HEK293 (cell line): ENCODE measurements at regions not wholly inside any gene's neighbourhood (a gene's known extent, or its start where the extent isn't known, plus 50 kb on each side); places are given as distances from the start of the nearest gene placed in this dataset.

ENCODE experiments used
- CTCF ChIA-PET: fragments of 350-600 bp; formaldehyde crosslinking; extraction: SDS; loops from one replicate; lab custom pipeline; 2021; ENCODE audit warnings: antibody characterized with exemption; lab: Yijun Ruan, JAX
- POLR2A ChIA-PET: fragments of 300-600 bp; formaldehyde crosslinking; extraction: SDS; loops from one replicate; lab custom pipeline; 2020; ENCODE audit warnings: antibody characterized with exemption, inconsistent platforms; lab: Yijun Ruan, JAX
- H3K27ac ChIP-seq: fragments of 200-500 bp; sonication (Bioruptor generic); 2 replicates; pipeline ENCODE4 v1.5.1; 2014; ENCODE audit warnings: low read depth, low read length, control low read depth, inconsistent platforms; ENCODE audit errors: extremely low read depth
- H3K36me3 ChIP-seq, 2 experiments: fragments of 200-500 bp in 1 of 2; sonication (Bioruptor generic) in 1 of 2; 1 replicate in 1 of 2; 2 replicates in 1 of 2; pipeline ENCODE4 v1.5.1; 2014 to 2017; ENCODE audit warnings: inconsistent platforms in 2 of 2, low read length in 2 of 2; ENCODE audit not compliant: control insufficient read depth in 2 of 2, insufficient read depth in 1 of 2
- H3K4me1 ChIP-seq: fragments of 200-500 bp; sonication (Bioruptor generic); 2 replicates; pipeline ENCODE4 v1.5.1; 2014; ENCODE audit warnings: mild to moderate bottlenecking, low read length, inconsistent platforms; ENCODE audit not compliant: control insufficient read depth, insufficient read depth
- H3K4me3 ChIP-seq: 2 replicates; pipeline ENCODE4 v1.5.1; 2011; ENCODE audit warnings: low read depth, mild to moderate bottlenecking, control low read depth, low read length, moderate library complexity
- H3K9me3 ChIP-seq: fragments of 200-500 bp; sonication (Bioruptor generic); 2 replicates; pipeline ENCODE4 v1.5.1; 2014; ENCODE audit warnings: low read depth, low read length, inconsistent platforms; ENCODE audit not compliant: control insufficient read depth, insufficient read depth
- BCL11A ChIP-seq: fragments of 450-650 bp; formaldehyde crosslinking; IDR thresholded peaks from 2 replicates; pipeline ENCODE4 v1.5.1; 2016; ENCODE audit warnings: low read depth, missing biosample characterization, missing genetic modification characterization
- EGR2 ChIP-seq: fragments of 450-650 bp; formaldehyde crosslinking; IDR thresholded peaks from 2 replicates; pipeline ENCODE4 v1.5.1; 2016; ENCODE audit warnings: low read depth, missing biosample characterization, missing genetic modification characterization
- SALL2 ChIP-seq: fragments of 450-650 bp; formaldehyde crosslinking; IDR thresholded peaks from 2 replicates; pipeline ENCODE4 v1.5.0; 2017; ENCODE audit warnings: missing biosample characterization, mild to moderate bottlenecking, missing genetic modification characterization, borderline replicate concordance
- SCRT1 ChIP-seq: fragments of 450-650 bp; formaldehyde crosslinking; IDR thresholded peaks from 2 replicates; pipeline ENCODE4 v1.5.1; 2016; ENCODE audit warnings: missing biosample characterization, missing genetic modification characterization, borderline replicate concordance
- SP3 ChIP-seq: fragments of 450-650 bp; formaldehyde crosslinking; IDR thresholded peaks from 2 replicates; pipeline ENCODE4 v1.5.1; 2016; ENCODE audit warnings: missing biosample characterization, missing genetic modification characterization
- YY1 ChIP-seq: fragments of 450-650 bp; formaldehyde crosslinking; IDR thresholded peaks from 2 replicates; pipeline ENCODE4 v1.5.1; 2018; ENCODE audit warnings: missing biosample characterization, missing genetic modification characterization
- YY2 ChIP-seq: fragments of 450-650 bp; formaldehyde crosslinking; IDR thresholded peaks from 2 replicates; pipeline ENCODE4 v1.5.1; 2016; ENCODE audit warnings: missing biosample characterization, missing genetic modification characterization
- ZBTB7A ChIP-seq: fragments of 450-650 bp; formaldehyde crosslinking; IDR thresholded peaks from 2 replicates; pipeline ENCODE4 v1.5.1; 2016; ENCODE audit warnings: low read depth, missing biosample characterization, missing genetic modification characterization
- ZFHX2 ChIP-seq: fragments of 450-650 bp; formaldehyde crosslinking; conservative IDR thresholded peaks from 2 replicates; pipeline ENCODE4 v1.5.1; 2016; ENCODE audit warnings: missing biosample characterization, missing genetic modification characterization
- ZFP41 ChIP-seq: fragments of 450-650 bp; formaldehyde crosslinking; IDR thresholded peaks from 2 replicates; pipeline ENCODE4 v1.5.1; 2016; ENCODE audit warnings: missing biosample characterization, missing genetic modification characterization, borderline replicate concordance
- ZFP69B ChIP-seq: fragments of 450-650 bp; formaldehyde crosslinking; IDR thresholded peaks from 2 replicates; pipeline ENCODE4 v1.5.1; 2016; ENCODE audit warnings: missing biosample characterization, missing genetic modification characterization
- ZNF132 ChIP-seq: fragments of 450-650 bp; formaldehyde crosslinking; IDR thresholded peaks from 2 replicates; pipeline ENCODE4 v1.5.1; 2017; ENCODE audit warnings: missing biosample characterization, missing genetic modification characterization, borderline replicate concordance
- ZNF174 ChIP-seq: fragments of 450-650 bp; formaldehyde crosslinking; IDR thresholded peaks from 2 replicates; pipeline ENCODE4 v1.5.0; 2017; ENCODE audit warnings: missing biosample characterization, mild to moderate bottlenecking, missing genetic modification characterization
- ZNF214 ChIP-seq: fragments of 450-650 bp; formaldehyde crosslinking; IDR thresholded peaks from 2 replicates; pipeline ENCODE4 v1.5.1; 2017; ENCODE audit warnings: missing biosample characterization, mild to moderate bottlenecking, missing genetic modification characterization, borderline replicate concordance
- ZNF366 ChIP-seq: fragments of 450-650 bp; formaldehyde crosslinking; conservative IDR thresholded peaks from 2 replicates; pipeline ENCODE4 v1.5.1; 2016; ENCODE audit warnings: missing biosample characterization, missing genetic modification characterization
- ZNF37A ChIP-seq: fragments of 450-650 bp; IDR thresholded peaks from 2 replicates; pipeline ENCODE4 v1.5.1; 2018; ENCODE audit warnings: missing biosample characterization, missing genetic modification characterization
- ZNF416 ChIP-seq: fragments of 450-650 bp; formaldehyde crosslinking; IDR thresholded peaks from 2 replicates; pipeline ENCODE4 v1.5.1; 2016; ENCODE audit warnings: missing biosample characterization, missing genetic modification characterization
- ZNF423 ChIP-seq: fragments of 450-650 bp; formaldehyde crosslinking; IDR thresholded peaks from 2 replicates; pipeline ENCODE4 v1.5.1; 2016; ENCODE audit warnings: missing biosample characterization, missing genetic modification characterization
- ZNF426 ChIP-seq: fragments of 450-650 bp; formaldehyde crosslinking; IDR thresholded peaks from 2 replicates; pipeline ENCODE4 v1.5.1; 2017; ENCODE audit warnings: missing biosample characterization, missing genetic modification characterization, mild to moderate bottlenecking, inconsistent platforms, moderate library complexity
- ZNF433 ChIP-seq: fragments of 450-650 bp; formaldehyde crosslinking; IDR thresholded peaks from 2 replicates; pipeline ENCODE4 v1.5.1; 2016; ENCODE audit warnings: missing biosample characterization, missing genetic modification characterization, low read depth
- ZNF514 ChIP-seq: fragments of 450-650 bp; formaldehyde crosslinking; IDR thresholded peaks from 2 replicates; pipeline ENCODE4 v1.5.1; 2016; ENCODE audit warnings: missing biosample characterization, missing genetic modification characterization
- ZNF596 ChIP-seq: fragments of 450-650 bp; IDR thresholded peaks from 2 replicates; pipeline ENCODE4 v1.5.0; 2018; ENCODE audit warnings: missing biosample characterization, mild to moderate bottlenecking, missing genetic modification characterization, moderate library complexity
- ZNF658 ChIP-seq: fragments of 450-650 bp; formaldehyde crosslinking; IDR thresholded peaks from 2 replicates; pipeline ENCODE4; 2016; ENCODE audit warnings: missing biosample characterization, missing genetic modification characterization
- ZNF747 ChIP-seq: fragments of 450-650 bp; formaldehyde crosslinking; IDR thresholded peaks from 2 replicates; pipeline ENCODE4 v1.5.1; 2016; ENCODE audit warnings: missing biosample characterization, missing genetic modification characterization
- ZSCAN23 ChIP-seq: fragments of 450-650 bp; formaldehyde crosslinking; IDR thresholded peaks from 2 replicates; pipeline ENCODE4 v1.5.1; 2016; ENCODE audit warnings: missing biosample characterization, missing genetic modification characterization
- TF ChIP-seq, protein P1 (sequence below): fragments of 450-650 bp; formaldehyde crosslinking; IDR thresholded peaks from 2 replicates; pipeline ENCODE4 v1.5.1; 2016; ENCODE audit warnings: missing biosample characterization, missing genetic modification characterization
- TF ChIP-seq, protein P2 (sequence below): fragments of 450-650 bp; formaldehyde crosslinking; IDR thresholded peaks from 2 replicates; pipeline ENCODE4 v1.5.1; 2017; ENCODE audit warnings: missing biosample characterization, missing genetic modification characterization
- TF ChIP-seq, protein P3 (sequence below): IDR thresholded peaks from 2 replicates; pipeline ENCODE4 v1.6.1; 2011; ENCODE audit warnings: mild to moderate bottlenecking, low read depth, low read length, borderline replicate concordance
- TF ChIP-seq, protein P4 (sequence below): fragments of 450-650 bp; formaldehyde crosslinking; IDR thresholded peaks from 2 replicates; pipeline ENCODE4 v1.5.1; 2016; ENCODE audit warnings: missing biosample characterization, missing genetic modification characterization
- TF ChIP-seq, protein P5 (sequence below): fragments of 450-650 bp; formaldehyde crosslinking; IDR thresholded peaks from 2 replicates; pipeline ENCODE4 v1.5.1; 2017; ENCODE audit warnings: missing biosample characterization, missing genetic modification characterization

DNA sequence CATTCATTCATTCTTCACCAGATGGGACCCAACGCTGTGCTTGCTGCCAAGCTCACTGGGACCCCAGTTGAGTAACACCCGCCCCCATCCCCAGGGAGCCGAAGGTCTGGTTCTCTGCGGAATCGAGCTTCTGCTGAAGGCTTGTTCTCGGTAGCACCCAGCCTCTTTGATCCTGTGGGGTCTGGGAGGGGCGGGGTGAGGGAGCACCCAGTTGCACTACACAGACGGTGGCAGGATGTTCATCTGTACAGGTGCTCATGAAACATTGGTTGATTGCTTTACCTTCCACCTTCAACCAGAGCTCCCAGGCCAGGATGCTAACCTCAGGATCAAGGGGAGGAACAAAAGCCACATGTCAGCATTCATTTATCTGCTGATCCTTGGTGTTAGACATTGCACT lies 77.7 kb upstream of the RGMA start (continued):
- TF ChIP-seq ZNF174 (tag by site-specific recombination): no peak
- no peak for TF ChIP-seq BCL11A (tag by site-specific recombination)
- TF ChIP-seq, protein P1, sequence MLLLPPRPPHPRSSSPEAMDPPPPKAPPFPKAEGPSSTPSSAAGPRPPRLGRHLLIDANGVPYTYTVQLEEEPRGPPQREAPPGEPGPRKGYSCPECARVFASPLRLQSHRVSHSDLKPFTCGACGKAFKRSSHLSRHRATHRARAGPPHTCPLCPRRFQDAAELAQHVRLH (tag by site-specific recombination): no peak
- TF ChIP-seq YY1 (tag by site-specific recombination): no peak
- TF ChIP-seq, all 188 proteins: peak for 0

DNA sequence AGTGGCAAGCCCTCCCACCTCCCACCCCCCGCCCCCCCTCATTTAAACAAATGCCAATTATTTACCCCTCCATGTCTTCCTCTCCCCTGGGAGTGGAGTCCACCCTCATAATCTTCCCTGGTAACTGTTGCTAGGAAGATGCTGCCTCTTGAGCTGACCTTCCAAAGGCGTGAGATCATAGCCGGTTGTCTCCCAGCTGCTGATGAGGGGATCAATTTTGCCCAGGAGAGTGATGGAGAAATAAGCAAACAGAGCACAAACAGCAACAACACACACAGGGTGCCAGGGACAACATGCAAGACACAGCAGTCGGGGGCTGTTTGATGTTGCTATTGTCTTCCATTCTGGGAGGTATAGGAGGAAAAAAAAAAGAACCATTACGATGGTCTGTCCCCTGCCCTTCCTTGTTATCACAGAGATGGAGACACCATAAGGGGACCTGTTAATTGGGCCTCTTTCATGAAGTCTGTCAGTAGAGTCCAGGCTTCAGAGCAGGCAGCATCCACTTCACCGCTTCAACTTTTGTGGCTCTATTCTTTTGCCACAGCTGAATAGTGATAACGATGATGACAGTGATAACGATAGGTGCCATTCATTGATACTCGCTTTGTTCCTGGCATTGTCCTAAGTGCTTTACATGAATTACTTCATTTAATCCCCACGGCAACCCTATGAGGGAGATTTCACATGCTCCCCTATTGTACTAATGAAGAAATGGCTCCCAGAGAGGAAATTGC lies 76.9 kb upstream of the RGMA start:
- ChIA-PET CTCF (interaction anchor here (0.6 kb wide), 1 partner anchor 106 kb away, joined by 3 read pairs; no protein-coding TSS in a partner anchor), POLR2A (interaction anchor here (0.7 kb wide), 1 partner anchor 10 kb away, joined by 3 read pairs; no protein-coding TSS in a partner anchor)
- Histone ChIP-seq H3K4me3 (no peak overlapping the region), H3K9me3 (no peaks in the 10 kb centered on the region), H3K36me3 (no peaks in the 10 kb centered on the region), H3K27ac (no peak overlapping the region), H3K4me1 (peaks cover 3% of the 10 kb centered on the region; the same call in 1 of the 2 replicates)
- TF ChIP-seq ZNF366 (tag by site-specific recombination) (no peak), SCRT1 (no peak), ZFHX2 (tag by site-specific recombination) (no peak), ZNF37A (no peak), YY2 (no peak), ZNF433 (tag by site-specific recombination) (no peak), ZNF426 (tag by site-specific recombination) (no peak), ZNF514 (tag by site-specific recombination) (no peak), ZFP41 (tag by site-specific recombination) (no peak)
- TF ChIP-seq, protein P2, sequence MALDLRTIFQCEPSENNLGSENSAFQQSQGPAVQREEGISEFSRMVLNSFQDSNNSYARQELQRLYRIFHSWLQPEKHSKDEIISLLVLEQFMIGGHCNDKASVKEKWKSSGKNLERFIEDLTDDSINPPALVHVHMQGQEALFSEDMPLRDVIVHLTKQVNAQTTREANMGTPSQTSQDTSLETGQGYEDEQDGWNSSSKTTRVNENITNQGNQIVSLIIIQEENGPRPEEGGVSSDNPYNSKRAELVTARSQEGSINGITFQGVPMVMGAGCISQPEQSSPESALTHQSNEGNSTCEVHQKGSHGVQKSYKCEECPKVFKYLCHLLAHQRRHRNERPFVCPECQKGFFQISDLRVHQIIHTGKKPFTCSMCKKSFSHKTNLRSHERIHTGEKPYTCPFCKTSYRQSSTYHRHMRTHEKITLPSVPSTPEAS (tag by site-specific recombination): no peak
- TF ChIP-seq, protein P3, sequence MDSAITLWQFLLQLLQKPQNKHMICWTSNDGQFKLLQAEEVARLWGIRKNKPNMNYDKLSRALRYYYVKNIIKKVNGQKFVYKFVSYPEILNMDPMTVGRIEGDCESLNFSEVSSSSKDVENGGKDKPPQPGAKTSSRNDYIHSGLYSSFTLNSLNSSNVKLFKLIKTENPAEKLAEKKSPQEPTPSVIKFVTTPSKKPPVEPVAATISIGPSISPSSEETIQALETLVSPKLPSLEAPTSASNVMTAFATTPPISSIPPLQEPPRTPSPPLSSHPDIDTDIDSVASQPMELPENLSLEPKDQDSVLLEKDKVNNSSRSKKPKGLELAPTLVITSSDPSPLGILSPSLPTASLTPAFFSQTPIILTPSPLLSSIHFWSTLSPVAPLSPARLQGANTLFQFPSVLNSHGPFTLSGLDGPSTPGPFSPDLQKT: no peak

DNA sequence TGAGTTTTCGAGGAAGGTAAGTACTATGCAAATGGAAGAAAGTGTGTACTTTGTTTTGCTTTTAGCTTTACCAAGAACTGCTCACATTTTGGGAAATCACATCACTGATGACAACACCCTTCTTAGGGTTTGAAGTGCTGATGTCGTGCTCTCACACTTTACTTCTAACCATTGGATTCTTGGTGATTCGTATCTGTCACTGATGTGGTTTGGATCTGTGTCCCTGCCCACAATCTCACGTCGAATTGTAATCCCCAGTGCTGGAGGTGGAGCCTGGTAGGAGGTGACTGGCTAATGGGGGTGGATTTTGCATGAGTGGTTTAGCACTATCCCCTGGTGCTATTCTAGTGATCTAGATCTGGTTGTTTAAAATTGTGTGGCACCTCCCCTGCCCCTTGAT lies 75.4 kb upstream of the RGMA start:
- POLR2A ChIA-PET: no interaction called here
- peaks cover 3% of the 10 kb centered on the region; the same call in 1 of the 2 replicates for H3K4me1 ChIP-seq

More for the DNA sequence above, 75.4 kb upstream of the RGMA start:
- Histone ChIP-seq H3K27ac (no peak overlapping the region), H3K9me3 (no peaks in the 10 kb centered on the region), H3K36me3 (no peaks in the 10 kb centered on the region), H3K4me3 (no peak overlapping the region)
- TF ChIP-seq ZNF596 (tag by site-specific recombination): no peak
- no peak for TF ChIP-seq SP3 (tag by site-specific recombination)
- TF ChIP-seq, protein P4, sequence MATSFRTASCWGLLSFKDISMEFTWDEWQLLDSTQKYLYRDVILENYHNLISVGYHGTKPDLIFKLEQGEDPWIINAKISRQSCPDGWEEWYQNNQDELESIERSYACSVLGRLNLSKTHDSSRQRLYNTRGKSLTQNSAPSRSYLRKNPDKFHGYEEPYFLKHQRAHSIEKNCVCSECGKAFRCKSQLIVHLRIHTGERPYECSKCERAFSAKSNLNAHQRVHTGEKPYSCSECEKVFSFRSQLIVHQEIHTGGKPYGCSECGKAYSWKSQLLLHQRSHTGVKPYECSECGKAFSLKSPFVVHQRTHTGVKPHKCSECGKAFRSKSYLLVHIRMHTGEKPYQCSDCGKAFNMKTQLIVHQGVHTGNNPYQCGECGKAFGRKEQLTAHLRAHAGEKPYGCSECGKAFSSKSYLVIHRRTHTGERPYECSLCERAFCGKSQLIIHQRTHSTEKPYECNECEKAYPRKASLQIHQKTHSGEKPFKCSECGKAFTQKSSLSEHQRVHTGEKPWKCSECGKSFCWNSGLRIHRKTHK: no peak
- no peak for TF ChIP-seq YY2
- no peak for TF ChIP-seq ZNF423
- no peak for TF ChIP-seq ZBTB7A
- TF ChIP-seq ZNF416 (tag by site-specific recombination): no peak
- no peak for TF ChIP-seq EGR2
- no peak for TF ChIP-seq ZNF214 (tag by site-specific recombination)
- TF ChIP-seq, protein P5, sequence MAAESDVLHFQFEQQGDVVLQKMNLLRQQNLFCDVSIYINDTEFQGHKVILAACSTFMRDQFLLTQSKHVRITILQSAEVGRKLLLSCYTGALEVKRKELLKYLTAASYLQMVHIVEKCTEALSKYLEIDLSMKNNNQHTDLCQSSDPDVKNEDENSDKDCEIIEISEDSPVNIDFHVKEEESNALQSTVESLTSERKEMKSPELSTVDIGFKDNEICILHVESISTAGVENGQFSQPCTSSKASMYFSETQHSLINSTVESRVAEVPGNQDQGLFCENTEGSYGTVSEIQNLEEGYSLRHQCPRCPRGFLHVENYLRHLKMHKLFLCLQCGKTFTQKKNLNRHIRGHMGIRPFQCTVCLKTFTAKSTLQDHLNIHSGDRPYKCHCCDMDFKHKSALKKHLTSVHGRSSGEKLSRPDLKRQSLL: no peak
- no peak for TF ChIP-seq ZSCAN23
- no peak for TF ChIP-seq ZFP69B
- TF ChIP-seq ZNF747 (tag by site-specific recombination): no peak
- no peak for TF ChIP-seq ZNF658 (tag by site-specific recombination)
- no peak for TF ChIP-seq SALL2 (tag by site-specific recombination)
- TF ChIP-seq ZNF132 (tag by site-specific recombination): no peak
- CTCF ChIA-PET: interaction anchor here (1.1 kb wide), 1 partner anchor 15 kb away, joined by 4 read pairs; no protein-coding TSS in a partner anchor
